Pulmonary artery endothelial cell (primary cell): ENCODE measurements at regions not wholly inside any gene's neighbourhood (a gene's known extent, or its start where the extent isn't known, plus 50 kb on each side); places are given as distances from the start of the nearest gene placed in this dataset.

ENCODE experiments used
- DNase-seq: peaks from one replicate; pipeline ENCODE4 v3.0.0-alpha.2; 2011; ENCODE audit warnings: low read depth, low spot score

- DNase-seq = no peak
These were observed 57.7 kb upstream of the TNS3 start for GRCh38 chr7:47639495-47640110.

DNA sequence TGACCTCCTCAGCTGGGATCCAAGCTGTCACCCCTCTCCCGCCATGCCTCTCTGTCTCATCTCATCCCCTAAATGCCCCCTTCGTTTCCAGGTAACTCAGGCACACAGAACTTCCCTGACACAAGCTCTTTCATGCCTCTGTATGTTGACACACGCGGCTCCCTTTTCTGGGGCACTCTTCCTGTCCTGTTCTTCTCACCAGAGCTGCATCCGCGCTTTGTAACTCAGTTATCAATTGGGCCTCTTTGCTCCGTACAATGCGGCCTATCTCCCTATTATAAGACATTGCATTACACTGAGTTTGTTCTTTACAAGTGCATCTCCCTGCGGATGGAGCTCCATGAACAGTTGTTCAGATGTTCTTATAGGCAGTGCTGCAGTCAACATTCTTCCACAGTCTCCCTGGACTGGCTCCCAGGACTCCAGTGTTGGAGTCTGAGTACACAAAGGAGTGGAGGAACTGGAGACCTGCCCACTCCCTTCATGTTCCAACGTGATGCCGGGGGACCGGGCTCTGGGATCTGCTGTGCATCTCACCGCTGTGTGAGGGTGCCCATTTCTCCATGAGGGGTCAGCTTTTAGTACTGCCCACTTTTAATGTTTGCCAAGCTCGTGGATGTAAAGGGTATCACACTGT lies 56.9 kb upstream of the TNS3 start:
- no peak for DNase-seq

DNA sequence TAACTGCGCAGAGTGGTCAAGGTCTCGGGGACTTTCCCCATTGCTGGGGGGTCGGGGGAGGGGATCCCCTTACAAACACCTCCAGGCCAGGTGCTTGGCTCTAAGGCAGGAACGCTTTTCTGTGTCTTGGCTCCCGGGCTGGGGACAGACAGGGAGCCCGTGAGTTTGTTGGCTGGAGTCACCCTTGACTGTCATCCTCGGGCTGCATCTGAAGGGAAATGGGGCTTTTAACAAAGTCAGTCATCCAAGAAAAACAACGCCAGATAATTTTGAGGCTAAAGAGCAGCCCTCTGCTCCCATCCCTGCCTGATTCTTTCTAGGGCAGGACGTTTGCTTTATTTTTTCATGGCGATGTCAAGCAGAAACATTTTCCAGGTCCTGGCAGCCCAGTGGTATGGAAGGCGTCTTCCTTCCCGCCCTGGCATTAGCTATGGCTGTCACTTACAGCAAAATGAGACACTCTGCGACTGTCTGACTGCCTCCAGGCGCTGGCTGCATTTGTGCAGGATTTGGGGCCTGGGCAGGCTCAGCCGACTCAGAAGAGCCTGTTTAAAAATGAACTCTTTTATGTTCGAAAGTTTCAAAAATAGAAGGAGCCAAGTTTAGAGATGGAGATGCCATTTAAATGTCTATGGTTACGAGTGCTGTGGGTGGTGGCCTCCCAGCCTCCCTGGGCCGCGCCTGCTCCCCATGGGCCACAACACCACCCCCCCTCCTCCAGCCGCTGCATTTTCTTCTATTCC lies 54.7 kb upstream of the TNS3 start:
- DNase-seq = no peak

GRCh38 chr7:47636081-47636432 lies 54.1 kb upstream of the TNS3 start:
- no peak for DNase-seq

DNA sequence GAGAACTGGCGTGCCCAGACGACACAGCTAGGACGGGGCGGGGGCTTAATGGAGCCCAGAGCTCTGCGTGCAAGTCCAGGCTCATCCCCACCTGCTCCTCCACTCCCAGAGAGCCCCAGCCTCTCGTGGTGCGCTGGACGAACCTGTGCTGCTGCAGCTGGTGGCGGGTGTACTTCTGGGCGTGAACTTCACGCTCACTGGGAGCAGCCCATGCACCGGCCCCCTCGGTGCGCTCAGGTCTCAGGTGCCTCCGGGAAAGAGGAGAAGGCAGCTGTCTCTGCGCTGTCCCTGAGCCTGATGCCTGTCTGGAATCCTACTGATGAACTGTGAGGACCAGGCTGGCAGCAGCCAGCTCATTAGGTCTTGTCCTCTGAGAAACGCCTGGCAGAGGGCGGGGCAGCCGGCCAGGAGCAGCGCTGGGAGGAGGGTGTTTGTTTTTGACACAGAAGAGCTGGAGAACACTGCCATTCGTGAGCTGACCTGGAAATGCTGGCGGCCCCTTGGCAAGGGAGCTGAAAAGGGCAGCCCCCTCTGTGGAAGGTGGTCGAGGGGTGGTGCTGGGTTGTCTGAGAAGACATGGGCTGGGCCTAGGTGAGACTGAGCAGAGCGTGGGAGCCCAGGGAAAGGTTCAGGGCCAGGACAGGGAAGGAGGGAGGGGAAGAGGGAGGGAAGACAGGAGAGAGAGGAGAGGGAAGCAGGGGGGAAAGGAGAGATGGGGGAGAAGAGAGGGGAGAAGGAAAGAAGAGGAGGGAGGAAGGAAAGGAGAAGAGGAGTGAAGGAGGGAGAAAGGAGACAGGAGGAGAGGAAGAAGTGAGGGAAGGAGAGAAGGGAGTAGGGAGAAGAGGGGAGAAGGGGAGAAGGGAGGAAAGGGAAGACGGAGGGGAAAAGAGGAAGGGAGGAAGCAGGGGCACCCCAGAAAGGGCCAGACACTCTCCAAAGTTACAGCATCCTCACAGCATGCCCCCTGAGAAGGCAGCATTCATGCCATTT lies 53.5 kb upstream of the TNS3 start:
- DNase-seq = no peak

DNA sequence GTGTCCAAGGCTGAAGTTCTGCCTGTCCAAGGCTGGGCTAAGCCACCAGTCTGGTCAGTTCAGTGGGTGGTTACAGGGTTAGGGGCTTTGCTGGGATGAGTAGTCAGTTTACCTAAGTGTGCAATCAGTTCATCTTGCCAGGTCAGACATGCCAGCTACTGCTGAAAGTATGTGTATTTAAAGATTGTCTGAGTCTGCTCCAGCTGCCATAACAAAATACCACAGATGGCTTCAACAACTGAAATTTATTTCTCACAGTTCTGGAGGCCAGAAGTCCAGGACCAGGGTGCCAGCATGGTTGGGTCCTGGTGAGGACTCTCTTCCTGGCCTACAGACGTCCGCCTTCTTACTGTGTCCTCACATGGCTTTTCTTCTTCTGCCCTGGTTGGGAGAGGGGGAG lies 52.4 kb upstream of the TNS3 start:
- DNase-seq = no peak

GRCh38 chr7:47633134-47633533 lies 51.2 kb upstream of the TNS3 start:
- DNase-seq = no peak
